ENCODE measurements at regions not wholly inside any gene's neighbourhood (a gene's known extent, or its start where the extent isn't known, plus 50 kb on each side); places are given as distances from the start of the nearest gene placed in this dataset.

GRCh38 chr17:79223953-79224352 is 149.3 kb downstream of the ENGASE start:
- Histone ChIP-seq H3K4me3 (no peak overlapping the region), H3K27ac (no peak overlapping the region), H4K20me1 (peaks cover 0 to 41% (median 0%) of the 10 kb centered on the region in 11 experiments; a peak in 8 of 22 replicates), H3K4me2 (no peak overlapping the region), H3K36me3 (no peaks in the 10 kb centered on the region), H3K4me1 (peaks cover 0 to 11% (median 5%) of the 10 kb centered on the region in 10 experiments; a peak in 5 of 20 replicates), H3K27me3 (peaks cover 11 to 20% (median 14%) of the 10 kb centered on the region in 11 experiments), H3K9ac (no peak overlapping the region), H3K9me3 (replicated peaks in 1 of 11) (no peaks in the 10 kb centered on the region)
- no peak for TF ChIP-seq Cebpa-rat (IDR thresholded peaks at IDR 0.05)

GRCh38 chr17:79223471-79223870 is 148.8 kb downstream of the ENGASE start:
- H3K36me3 ChIP-seq: no peaks in the 10 kb centered on the region
- no peak overlapping the region for H3K27ac ChIP-seq
- TF ChIP-seq Cebpa-rat (IDR thresholded peaks at IDR 0.05): no peak
- H4K20me1 ChIP-seq: peaks cover 0 to 46% (median 0%) of the 10 kb centered on the region in 11 experiments; a peak in 9 of 22 replicates
- no peak overlapping the region for H3K4me3 ChIP-seq
- no peak overlapping the region for H3K4me2 ChIP-seq
- peaks cover 0 to 11% (median 5%) of the 10 kb centered on the region in 10 experiments; a peak in 5 of 20 replicates for H3K4me1 ChIP-seq
- H3K9ac ChIP-seq: no peak overlapping the region
- peaks cover 11 to 23% (median 14%) of the 10 kb centered on the region in 11 experiments for H3K27me3 ChIP-seq
- H3K9me3 ChIP-seq (replicated peaks in 1 of 11): no peaks in the 10 kb centered on the region

DNA sequence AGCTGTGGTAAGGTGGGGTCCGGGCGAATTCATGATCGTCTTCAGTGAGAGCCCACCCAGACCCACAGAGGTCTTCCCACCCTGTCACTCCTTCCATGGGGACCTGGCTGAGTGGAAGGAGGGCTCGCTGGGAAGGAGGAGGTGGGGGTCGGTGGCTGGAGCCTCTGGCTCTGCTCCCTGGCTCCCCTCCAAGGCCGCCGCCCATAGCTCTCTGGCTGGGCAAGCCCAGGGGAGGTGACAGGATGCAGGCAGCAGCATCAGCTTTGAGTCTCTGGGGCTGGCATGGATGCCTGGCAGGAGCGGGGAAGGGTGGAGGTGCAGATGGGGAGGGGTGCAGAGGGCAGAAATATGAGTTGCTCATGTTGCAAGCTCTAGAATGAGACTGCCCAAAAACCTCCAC is 147.0 kb downstream of the ENGASE start:
- Histone ChIP-seq H3K27ac (no peak overlapping the region), H3K4me1 (peaks cover 0 to 11% (median 5%) of the 10 kb centered on the region in 10 experiments; a peak in 5 of 20 replicates), H3K9ac (no peak overlapping the region), H3K9me3 (replicated peaks in 1 of 11) (no peaks in the 10 kb centered on the region), H4K20me1 (peaks cover 0 to 47% (median 0%) of the 10 kb centered on the region in 11 experiments; a peak in 8 of 22 replicates), H3K27me3 (peaks cover 11 to 23% (median 14%) of the 10 kb centered on the region in 11 experiments), H3K4me3 (no peak overlapping the region), H3K4me2 (no peak overlapping the region), H3K36me3 (no peaks in the 10 kb centered on the region)
- TF ChIP-seq Cebpa-rat (IDR thresholded peaks at IDR 0.05): no peak

DNA sequence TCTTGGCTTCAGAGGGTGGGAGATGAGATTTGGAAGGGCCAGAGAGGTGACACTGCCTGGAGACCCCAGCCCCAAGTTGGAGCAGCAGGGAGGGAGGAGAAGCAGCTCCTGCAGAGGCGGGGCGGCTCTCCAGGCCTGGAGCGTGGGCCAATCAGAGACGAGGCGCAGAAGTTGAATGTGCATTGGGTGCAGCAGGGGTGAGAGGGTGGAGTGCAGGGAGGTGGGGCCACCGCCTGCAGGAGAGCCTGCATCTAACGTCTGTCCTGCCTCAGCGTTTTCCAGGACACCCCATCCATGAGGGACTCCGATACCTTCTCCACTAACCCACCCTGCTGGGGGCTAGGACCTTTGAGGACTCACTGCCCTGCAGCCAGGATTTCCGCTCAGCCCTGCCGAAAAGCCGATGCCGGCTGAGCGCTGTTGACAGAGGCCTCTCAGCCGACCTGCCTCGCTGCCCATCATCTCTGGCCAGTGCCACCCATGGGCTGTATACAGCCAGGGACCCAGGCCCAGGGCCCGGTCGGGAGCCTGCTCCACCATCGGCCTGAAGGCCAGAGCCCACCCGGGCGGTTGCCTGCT is 146.2 kb downstream of the ENGASE start:
- Histone ChIP-seq H3K27me3 (peaks cover 11 to 23% (median 15%) of the 10 kb centered on the region in 11 experiments), H3K9ac (no peak overlapping the region), H3K4me3 (no peak overlapping the region)

GRCh38 chr17:79220201-79220712 is 145.6 kb downstream of the ENGASE start:
- H3K9me3 ChIP-seq (replicated peaks in 1 of 11): no peaks in the 10 kb centered on the region
- H3K27ac ChIP-seq: no peak overlapping the region
- peaks cover 11 to 27% (median 18%) of the 10 kb centered on the region in 11 experiments for H3K27me3 ChIP-seq
- H3K4me3 ChIP-seq: no peak overlapping the region
- peak overlapping the region in 5 of 11 experiments; percentile 26 to 44 (median 40); a peak in 10 of 22 replicates for H3K4me2 ChIP-seq
- no peak overlapping the region for H3K9ac ChIP-seq
- peaks cover 0 to 60% (median 0%) of the 10 kb centered on the region in 11 experiments; a peak in 7 of 22 replicates for H4K20me1 ChIP-seq
- TF ChIP-seq Cebpa-rat (IDR thresholded peaks at IDR 0.05): no peak
- H3K36me3 ChIP-seq: no peaks in the 10 kb centered on the region
- H3K4me1 ChIP-seq: peaks cover 0 to 16% (median 11%) of the 10 kb centered on the region in 10 experiments; a peak in 13 of 20 replicates

More for the DNA sequence above, 146.2 kb downstream of the ENGASE start:
- Histone ChIP-seq H3K27ac (no peak overlapping the region), H3K4me1 (peaks cover 0 to 11% (median 5%) of the 10 kb centered on the region in 10 experiments; a peak in 6 of 20 replicates), H3K9me3 (replicated peaks in 1 of 11) (no peaks in the 10 kb centered on the region), H3K4me2 (peak overlapping the region in 3 of 11 experiments; percentile 26 to 44 (median 41); a peak in 5 of 22 replicates), H3K36me3 (no peaks in the 10 kb centered on the region), H4K20me1 (peaks cover 0 to 54% (median 0%) of the 10 kb centered on the region in 11 experiments; a peak in 7 of 22 replicates)
- no peak for TF ChIP-seq Cebpa-rat (IDR thresholded peaks at IDR 0.05)

DNA sequence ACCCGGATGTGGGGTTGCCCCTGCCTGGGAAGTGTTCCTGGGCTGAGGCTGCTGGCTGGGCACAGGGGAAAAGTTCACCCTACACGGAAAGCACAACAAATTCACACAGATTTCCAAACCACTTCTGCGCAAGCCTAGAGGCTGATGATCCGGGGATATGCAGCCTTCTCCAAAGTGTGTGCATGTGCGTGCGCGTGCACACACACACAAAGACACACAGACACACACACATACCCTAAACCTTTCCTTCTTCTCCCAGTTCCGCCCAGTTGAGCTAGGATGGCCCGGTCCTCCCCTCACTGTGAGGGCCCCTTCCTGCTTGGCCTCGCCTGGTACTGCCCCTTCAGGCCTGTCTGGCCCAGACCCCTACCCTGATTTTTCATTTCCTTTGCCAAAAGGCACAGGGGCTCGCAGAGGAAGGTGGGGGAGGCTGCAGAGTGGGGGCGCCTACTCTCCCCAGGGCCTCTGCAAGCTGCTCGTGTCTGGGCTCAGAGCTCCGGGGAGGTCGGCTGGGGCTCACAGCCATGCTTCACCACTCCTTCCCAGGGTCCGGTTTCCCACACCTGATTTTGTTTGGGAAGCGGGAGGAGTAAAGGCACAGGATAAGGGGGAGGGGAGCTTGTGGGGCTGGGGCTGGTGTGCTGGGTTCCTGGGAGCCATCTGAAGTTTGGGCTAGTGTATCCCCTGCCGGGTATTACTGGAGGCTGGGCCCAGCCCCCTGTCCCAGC is 144.7 kb downstream of the ENGASE start:
- peaks cover 11 to 35% (median 18%) of the 10 kb centered on the region in 11 experiments for H3K27me3 ChIP-seq
- H3K9me3 ChIP-seq (replicated peaks in 1 of 11): no peaks in the 10 kb centered on the region
- no peak overlapping the region for H3K4me3 ChIP-seq
- H3K4me1 ChIP-seq: peaks cover 0 to 21% (median 17%) of the 10 kb centered on the region in 10 experiments; a peak in 14 of 20 replicates
- H3K9ac ChIP-seq: no peak overlapping the region
- no peaks in the 10 kb centered on the region for H3K36me3 ChIP-seq
- H4K20me1 ChIP-seq: peaks cover 0 to 69% (median 0%) of the 10 kb centered on the region in 11 experiments; a peak in 8 of 22 replicates
- H3K27ac ChIP-seq: no peak overlapping the region
- TF ChIP-seq Cebpa-rat (IDR thresholded peaks at IDR 0.05): no peak
- no peak overlapping the region for H3K4me2 ChIP-seq

DNA sequence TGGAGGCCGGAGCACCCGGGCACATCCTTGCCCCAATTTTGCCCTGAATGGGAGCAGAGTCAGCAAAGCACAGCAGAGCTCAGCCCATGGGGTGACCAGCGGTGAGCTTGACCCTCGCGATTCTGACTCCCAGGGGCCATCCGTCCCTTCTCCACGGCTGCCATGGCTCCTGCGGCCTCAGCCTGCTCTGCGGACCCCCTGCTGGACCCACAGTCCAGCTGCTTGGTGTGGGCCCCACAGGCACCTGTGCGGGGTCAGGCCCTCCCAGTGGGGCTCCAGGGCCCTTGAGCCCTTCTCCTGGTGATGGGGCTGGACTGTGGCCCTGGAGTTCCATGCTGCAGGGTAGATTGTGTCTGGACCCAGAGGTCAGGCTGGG is 144.2 kb downstream of the ENGASE start:
- Histone ChIP-seq H3K27me3 (peaks cover 11 to 38% (median 20%) of the 10 kb centered on the region in 11 experiments), H3K36me3 (no peaks in the 10 kb centered on the region), H3K27ac (no peak overlapping the region), H3K4me1 (peaks cover 0 to 22% (median 17%) of the 10 kb centered on the region in 10 experiments; a peak in 14 of 20 replicates), H3K9me3 (replicated peaks in 1 of 11) (no peaks in the 10 kb centered on the region), H4K20me1 (peaks cover 0 to 69% (median 0%) of the 10 kb centered on the region in 11 experiments; a peak in 8 of 22 replicates), H3K4me2 (no peak overlapping the region), H3K9ac (no peak overlapping the region), H3K4me3 (no peak overlapping the region)
- no peak for TF ChIP-seq Cebpa-rat (IDR thresholded peaks at IDR 0.05)

GRCh38 chr17:79218175-79218824 is 143.7 kb downstream of the ENGASE start:
- no peak for TF ChIP-seq Cebpa-rat (IDR thresholded peaks at IDR 0.05)
- no peaks in the 10 kb centered on the region for H3K36me3 ChIP-seq
- H3K4me1 ChIP-seq: peaks cover 0 to 22% (median 17%) of the 10 kb centered on the region in 10 experiments; a peak in 14 of 20 replicates
- no peak overlapping the region for H3K9ac ChIP-seq
- no peaks in the 10 kb centered on the region for H3K9me3 ChIP-seq (replicated peaks in 1 of 11)
- H3K4me2 ChIP-seq: no peak overlapping the region
- peaks cover 0 to 64% (median 0%) of the 10 kb centered on the region in 11 experiments; a peak in 8 of 22 replicates for H4K20me1 ChIP-seq
- peaks cover 13 to 43% (median 26%) of the 10 kb centered on the region in 11 experiments for H3K27me3 ChIP-seq
- no peak overlapping the region for H3K4me3 ChIP-seq
- no peak overlapping the region for H3K27ac ChIP-seq

Data from BLaER1 treated with 17β-estradiol and CSF1 and Interleukin-3, amounts not matched to agents 10 nM and 100 nM (cell line).